ENCODE measurements at regions not wholly inside any gene's neighbourhood (a gene's known extent, or its start where the extent isn't known, plus 50 kb on each side); places are given as distances from the start of the nearest gene placed in this dataset.

- TF ChIP-seq CTCF (IDR thresholded peaks at IDR 0.05; ENCODE audit: insufficient read depth, low read length) (no peak), POLR2AphosphoS5 (IDR thresholded peaks at IDR 0.05; ENCODE audit: low read depth) (no peak), REST (IDR thresholded peaks at IDR 0.05; ENCODE audit: insufficient replicate concordance, low read depth) (no peak), GABPA (IDR thresholded peaks at IDR 0.05; ENCODE audit: low read depth) (no peak)
Observed at GRCh38 chr10:61549861-61550260, 96.7 kb upstream of the TMEM26 start.
